HCT116 (cell line): ENCODE measurements at regions not wholly inside any gene's neighbourhood (a gene's known extent, or its start where the extent isn't known, plus 50 kb on each side); places are given as distances from the start of the nearest gene placed in this dataset.

Experiments used
- ATAC-seq: fragments of 200-7000 bp; cut with Tn5 transposase; 2 replicates; pipeline ENCODE4 v1.9.1; 2020; ENCODE audit warnings: mild to moderate bottlenecking, moderate library complexity
- BruUV-seq: library from RNA; stranded (reverse); fragments of 400-500 nt; replicated peaks from 2 replicates; lab custom pipeline; 2021; lab: Mats Ljungman, UMichigan
- CTCF ChIA-PET: fragments of 300-600 bp; sonication (Branson Sonifier 250); formaldehyde crosslinking; loops from one replicate; lab custom pipeline; 2021; ENCODE audit warnings: antibody characterized with exemption; lab: Charles Lee
- POLR2A ChIA-PET: fragments of 300-600, 350-600 bp; sonication (Branson Sonifier 250); formaldehyde crosslinking; loops from one replicate; lab custom pipeline; 2021; ENCODE audit warnings: antibody characterized with exemption; lab: Charles Lee
- RAD21 ChIA-PET, 2 experiments: fragments of 300-600 bp; sonication (Branson Sonifier 250); formaldehyde crosslinking; loops; one replicate each; lab custom pipeline; 2023; ENCODE audit warnings: low total read pairs in 2 of 2; ENCODE audit not compliant: uncharacterized antibody in 2 of 2, unreplicated experiment in 2 of 2, low non-redundant PET in 1 of 2; lab: Charles Lee
- DNase-seq: peaks from one replicate; pipeline ENCODE4 v3.0.0-alpha.2; 2010; ENCODE audit warnings: low read depth, low spot score
- H2AFZ ChIP-seq: fragments of 200-600 bp; shearing (Covaris generic), sonication (generic); 2 replicates; pipeline ENCODE4 v1.6.1; 2017; ENCODE audit warnings: low read depth, mixed run types, mixed read lengths, antibody characterized with exemption, low read length; ENCODE audit not compliant: poor library complexity, severe bottlenecking
- H3K27ac ChIP-seq: 2 replicates; pipeline ENCODE4 v1.5.1; 2012; ENCODE audit warnings: low read depth, low read length
- H3K27me3 ChIP-seq: fragments of 200-600 bp; sonication (generic); 2 replicates; pipeline ENCODE4 v1.6.1; 2016; ENCODE audit warnings: mixed run types, low read length, mixed read lengths; ENCODE audit not compliant: insufficient read depth
- H3K36me3 ChIP-seq, 2 experiments: fragments of 200-500 bp in 1 of 2; fragments of 200-600 bp in 1 of 2; sonication (Bioruptor generic) in 1 of 2; sonication (generic) in 1 of 2; 2 replicates each; pipeline versions ENCODE4 v1.5.1 to v1.6.1; 2014 to 2016; ENCODE audit warnings: low read length in 2 of 2, inconsistent platforms in 1 of 2, mixed read lengths in 1 of 2, mixed run types in 1 of 2; ENCODE audit not compliant: insufficient read depth in 2 of 2, control insufficient read depth in 1 of 2
- H3K4me1 ChIP-seq, 2 experiments: fragments of 200-600 bp in 1 of 2; sonication (generic) in 1 of 2; 2 replicates each; pipeline versions ENCODE4 v1.5.1 to v1.6.1; 2012 to 2017; ENCODE audit warnings: low read length in 2 of 2, inconsistent platforms in 1 of 2, mild to moderate bottlenecking in 1 of 2, mixed read lengths in 1 of 2, mixed run types in 1 of 2, moderate library complexity in 1 of 2; ENCODE audit not compliant: insufficient read depth in 2 of 2, control insufficient read depth in 1 of 2
- H3K4me2 ChIP-seq: fragments of 200-600 bp; sonication (generic); 2 replicates; pipeline ENCODE4 v1.6.1; 2017; ENCODE audit warnings: mixed run types, low read length, mixed read lengths
- H3K4me3 ChIP-seq, 2 experiments: fragments of 200-600 bp in 1 of 2; sonication (generic) in 1 of 2; replicated peaks in 1 of 2; 2 replicates each; pipeline ENCODE4 v1.5.1; 2011 to 2016; ENCODE audit warnings: low read length in 2 of 2, control low read depth in 1 of 2, low read depth in 1 of 2, mild to moderate bottlenecking in 1 of 2, mixed read lengths in 1 of 2, mixed run types in 1 of 2
- H3K79me2 ChIP-seq: fragments of 200-600 bp; sonication (generic); 2 replicates; pipeline ENCODE4 v1.6.1; 2017; ENCODE audit warnings: mild to moderate bottlenecking, mixed run types, low read length, moderate library complexity, mixed read lengths; ENCODE audit not compliant: insufficient read depth
- H3K9ac ChIP-seq: fragments of 200-600 bp; sonication (generic); 2 replicates; pipeline ENCODE4 v1.6.1; 2016; ENCODE audit warnings: low read length, mixed read lengths
- H3K9me2 ChIP-seq: fragments of 200-600 bp; sonication (generic), shearing (Covaris generic); 2 replicates; pipeline ENCODE4 v1.6.1; 2017; ENCODE audit warnings: mixed run types, mild to moderate bottlenecking, moderate library complexity; ENCODE audit not compliant: insufficient read depth
- H3K9me3 ChIP-seq, 2 experiments: fragments of 200-500 bp in 1 of 2; fragments of 200-600 bp in 1 of 2; sonication (Bioruptor generic) in 1 of 2; sonication (generic) in 1 of 2; 2 replicates each; pipeline ENCODE4 v1.6.1; 2014 to 2017; ENCODE audit warnings: low read length in 2 of 2, mixed read lengths in 2 of 2, inconsistent platforms in 1 of 2, low read depth in 1 of 2, mild to moderate bottlenecking in 1 of 2, mixed run types in 1 of 2, moderate library complexity in 1 of 2; ENCODE audit not compliant: control insufficient read depth in 1 of 2, insufficient read depth in 1 of 2
- H4K20me1 ChIP-seq: fragments of 200-600 bp; sonication (generic), shearing (Covaris generic); 2 replicates; pipeline ENCODE4 v1.6.1; 2017; ENCODE audit warnings: mixed run types, mild to moderate bottlenecking, moderate library complexity; ENCODE audit not compliant: insufficient read depth
- CBX3 ChIP-seq: IDR thresholded peaks from 2 replicates; pipeline ENCODE4 v1.6.1; 2012; ENCODE audit warnings: low read depth
- CEBPB ChIP-seq: IDR thresholded peaks from 2 replicates; pipeline ENCODE4 v1.6.1; 2012; ENCODE audit warnings: low read depth
- CTCF ChIP-seq, 3 experiments: fragments of 200-600 bp in 1 of 3; sonication (generic) in 1 of 3; IDR thresholded peaks in 2 of 3; conservative IDR thresholded peaks in 1 of 3; 2 replicates each; pipeline ENCODE4 v1.5.1; 2012 to 2017; ENCODE audit warnings: low read depth in 2 of 3, low read length in 2 of 3, antibody characterized with exemption in 1 of 3, borderline replicate concordance in 1 of 3, control low read depth in 1 of 3, mild to moderate bottlenecking in 1 of 3, mixed read lengths in 1 of 3, mixed run types in 1 of 3, moderate library complexity in 1 of 3; ENCODE audit not compliant: insufficient read depth in 1 of 3
- ELF1 ChIP-seq: IDR thresholded peaks from 2 replicates; pipeline ENCODE4 v1.6.1; 2012; ENCODE audit warnings: low read depth, borderline replicate concordance
- EZH2phosphoT487 ChIP-seq: fragments of 200-600 bp; IDR thresholded peaks from 2 replicates; pipeline ENCODE4 v1.6.1; 2018; ENCODE audit warnings: antibody characterized with exemption, borderline replicate concordance
- FOSL1 ChIP-seq: IDR thresholded peaks from 2 replicates; pipeline ENCODE4 v1.6.1; 2012; ENCODE audit warnings: low read depth
- JUND ChIP-seq: IDR thresholded peaks from 2 replicates; pipeline ENCODE4 v1.6.1; 2012
- POLR2AphosphoS5 ChIP-seq: IDR thresholded peaks from 2 replicates; pipeline ENCODE4 v1.6.1; 2011; ENCODE audit warnings: mild to moderate bottlenecking, low read depth, low read length, moderate library complexity
- SIN3A ChIP-seq: IDR thresholded peaks from 2 replicates; pipeline ENCODE4 v1.6.1; 2012; ENCODE audit warnings: low read depth
- SP1 ChIP-seq: IDR thresholded peaks from 2 replicates; pipeline ENCODE4 v1.6.1; 2012; ENCODE audit warnings: low read depth
- SRF ChIP-seq: IDR thresholded peaks from 2 replicates; pipeline ENCODE4 v1.6.1; 2012; ENCODE audit warnings: low read depth
- TCF7L2 ChIP-seq: IDR thresholded peaks from 2 replicates; pipeline ENCODE4 v1.7.0; 2011; ENCODE audit warnings: borderline replicate concordance, inconsistent platforms; ENCODE audit not compliant: insufficient read depth, insufficient read length; ENCODE audit errors: extremely low read depth
- ZBTB33 ChIP-seq: IDR thresholded peaks from 2 replicates; pipeline ENCODE4 v1.6.1; 2011; ENCODE audit warnings: mild to moderate bottlenecking, low read length, moderate library complexity; ENCODE audit not compliant: insufficient replicate concordance; ENCODE audit errors: extremely low read depth
- ZNF274 ChIP-seq: fragments of 200-500 bp; sonication (Bioruptor generic); IDR thresholded peaks from 2 replicates; pipeline ENCODE4 v1.6.1; 2014; ENCODE audit warnings: mild to moderate bottlenecking, low read depth, low read length, inconsistent platforms
- intact Hi-C: fragments of 100-400 bp; cut with micrococcal nuclease; formaldehyde crosslinking; loops from 2 replicates; pipeline ENCODE4 v1.10.0; 2022

- Histone ChIP-seq H3K79me2 (no peaks in the 10 kb centered on the region), H3K9ac (no peak overlapping the region), H3K4me3 (no peak overlapping the region), H3K4me2 (no peak overlapping the region), H2AFZ (no peak overlapping the region), H3K9me3 (no peaks in the 10 kb centered on the region), H3K4me1 (no peaks in the 10 kb centered on the region), H3K27me3 (no peaks in the 10 kb centered on the region), H3K27ac (no peak overlapping the region), H4K20me1 (no peaks in the 10 kb centered on the region), H3K9me2 (no peaks in the 10 kb centered on the region), H3K36me3 (no peaks in the 10 kb centered on the region)
- no peak for ATAC-seq
- RAD21 ChIA-PET, result no interaction called here
- no peak for DNase-seq
- intact Hi-C loops, result no loop called here
- POLR2A ChIA-PET, result no interaction called here
- TF ChIP-seq EZH2phosphoT487, result no peak
- TF ChIP-seq ZBTB33, result no peak
- no peak for TF ChIP-seq FOSL1
- no TSS peak for BruUV-seq
- CTCF ChIA-PET, result no interaction called here
Observed at GRCh38 chr20:24739746-24740145, 209.3 kb upstream of the CST7 start.

- Histone ChIP-seq H3K27ac (no peak overlapping the region), H3K79me2 (no peaks in the 10 kb centered on the region), H3K9me2 (no peaks in the 10 kb centered on the region), H3K9ac (no peak overlapping the region), H4K20me1 (no peaks in the 10 kb centered on the region), H3K4me2 (no peak overlapping the region), H3K36me3 (no peaks in the 10 kb centered on the region), H3K9me3 (no peaks in the 10 kb centered on the region), H3K4me3 (no peak overlapping the region), H3K27me3 (no peaks in the 10 kb centered on the region), H2AFZ (no peak overlapping the region), H3K4me1 (peaks cover 9 to 11% of the 10 kb centered on the region in 2 experiments; a peak in 3 of 4 replicates)
- ChIA-PET CTCF (no interaction called here), RAD21 (no interaction called here), POLR2A (no interaction called here)
- ATAC-seq, result no peak
- intact Hi-C loops, result no loop called here
- DNase-seq, result no peak
- BruUV-seq, result no TSS peak
- no peak for TF ChIP-seq FOSL1
- TF ChIP-seq CBX3, result no peak
- no peak for TF ChIP-seq CEBPB
- no peak for TF ChIP-seq SRF
- no peak for TF ChIP-seq SP1
- no peak for TF ChIP-seq ELF1
- TF ChIP-seq ZNF274, result no peak
- no peak for TF ChIP-seq CTCF (IDR thresholded peaks at IDR 0.05 in 2 of 3, conservative IDR thresholded peaks at IDR 0.05 in 1 of 3; ENCODE audit: borderline replicate concordance in 1 of 3, insufficient read depth in 1 of 3, low read depth in 2 of 3, low read length in 2 of 3)
- TF ChIP-seq TCF7L2, result no peak
- no peak for TF ChIP-seq JUND
- no peak for TF ChIP-seq POLR2AphosphoS5
- TF ChIP-seq EZH2phosphoT487, result no peak
- TF ChIP-seq ZBTB33, result no peak
- no peak for TF ChIP-seq SIN3A
Observed at GRCh38 chr20:24741493-24742072, 207.5 kb upstream of the CST7 start.
